ENCODE measurements at regions not wholly inside any gene's neighbourhood (a gene's known extent, or its start where the extent isn't known, plus 50 kb on each side); places are given as distances from the start of the nearest gene placed in this dataset.

DNA sequence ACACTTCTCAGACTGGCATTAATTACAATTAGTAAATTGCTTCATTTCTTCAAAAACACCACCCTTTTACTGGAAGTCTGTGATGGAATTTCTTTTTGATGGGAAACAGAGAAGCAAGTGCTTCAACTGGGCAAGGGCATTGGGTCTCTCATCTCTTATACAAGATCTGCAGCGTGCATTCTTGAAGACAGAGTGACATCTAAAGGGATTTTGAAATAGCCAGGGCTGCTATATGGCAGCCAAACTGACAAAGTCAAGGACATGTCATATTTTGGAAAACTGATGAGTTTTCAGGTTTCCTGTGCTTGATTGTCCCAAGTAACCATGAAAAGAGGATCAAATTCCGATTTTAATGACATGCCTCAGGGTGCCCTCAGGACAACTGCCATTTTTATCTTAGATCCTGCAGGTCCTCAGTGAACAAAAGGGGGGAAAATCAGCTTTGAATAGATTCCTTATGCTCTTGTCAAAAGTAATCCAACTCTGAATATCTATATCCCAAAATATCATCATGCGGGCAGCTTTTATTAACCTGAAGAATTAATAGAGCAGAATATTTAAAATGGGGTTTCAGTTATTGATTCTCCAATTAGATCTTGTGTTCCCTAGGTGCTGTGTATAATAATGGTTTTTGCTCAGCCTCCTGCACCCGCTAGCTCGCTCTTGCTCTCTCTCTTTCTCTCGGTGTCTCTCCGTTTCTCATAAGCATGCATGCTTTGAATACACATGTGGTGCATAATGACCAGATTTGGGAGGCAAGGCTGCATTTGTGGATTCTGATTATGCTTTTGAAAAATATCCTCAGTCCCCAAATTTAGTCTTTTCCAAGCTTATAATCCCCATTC lies 221.8 kb downstream of the TTLL7 start:
- Histone ChIP-seq H3K9me3 (ENCODE audit: control insufficient read depth in 2 of 2, insufficient read depth in 1 of 2, low read depth in 1 of 2, low read length in 1 of 2) (no peaks in the 10 kb centered on the region), H3K4me3 (ENCODE audit: low read depth in 1 of 2, low read length in 2 of 2) (no peak overlapping the region), H3K27ac (ENCODE audit: low read depth in 2 of 2, low read length in 1 of 2) (no peak overlapping the region), H3K36me3 (ENCODE audit: control insufficient read depth in 2 of 2, insufficient read depth in 2 of 2, low read length in 1 of 2) (no peaks in the 10 kb centered on the region), H3K4me1 (ENCODE audit: control insufficient read depth in 2 of 2, insufficient read depth in 2 of 2, low read length in 1 of 2) (no peaks in the 10 kb centered on the region), H3K27me3 (ENCODE audit: control insufficient read depth in 1 of 2, insufficient read depth in 2 of 2, low read length in 2 of 2) (no peaks in the 10 kb centered on the region)
- 91 to 96% methylated on average over 7 of the region's 7 CpGs for WGBS, 2 donors

DNA sequence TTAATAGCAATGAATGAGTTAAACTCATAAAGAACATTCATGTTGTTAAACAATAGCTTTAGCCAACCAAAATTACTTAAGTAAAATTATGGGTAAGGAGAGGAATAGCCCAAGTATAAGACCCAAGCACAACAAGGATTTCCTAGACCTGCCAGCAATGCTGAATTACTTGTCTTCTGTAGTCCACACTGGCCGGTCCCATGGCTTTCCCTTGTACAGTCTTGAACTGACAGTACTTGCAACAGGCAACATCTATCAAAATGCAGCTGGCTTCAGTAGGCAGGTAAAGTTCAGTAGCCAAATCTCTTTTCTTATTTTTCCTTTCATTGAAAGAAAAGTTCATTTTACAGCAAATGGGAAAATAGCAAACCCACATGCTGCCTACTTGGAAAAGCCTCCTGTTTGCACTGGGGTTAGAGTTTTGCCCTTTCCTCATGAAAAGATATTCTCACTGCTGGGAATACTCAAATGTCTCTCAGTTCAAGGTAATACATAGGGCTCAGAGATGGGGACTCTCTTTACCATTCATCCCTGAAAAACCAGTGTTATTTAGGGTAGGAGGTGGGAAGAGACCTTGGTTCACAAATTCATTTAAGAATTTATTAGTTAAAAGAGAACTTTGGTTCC lies 222.8 kb downstream of the TTLL7 start:
- H3K27me3 ChIP-seq (ENCODE audit: control insufficient read depth in 1 of 2, insufficient read depth in 2 of 2, low read length in 2 of 2) = no peaks in the 10 kb centered on the region
- no peaks in the 10 kb centered on the region for H3K36me3 ChIP-seq (ENCODE audit: control insufficient read depth in 2 of 2, insufficient read depth in 2 of 2, low read length in 1 of 2)
- no peaks in the 10 kb centered on the region for H3K9me3 ChIP-seq (ENCODE audit: control insufficient read depth in 2 of 2, insufficient read depth in 1 of 2, low read depth in 1 of 2, low read length in 1 of 2)
- no peaks in the 10 kb centered on the region for H3K4me1 ChIP-seq (ENCODE audit: control insufficient read depth in 2 of 2, insufficient read depth in 2 of 2, low read length in 1 of 2)
- 90 to 94% methylated on average over 1 of the region's 1 CpG for WGBS, 2 donors
- H3K27ac ChIP-seq (ENCODE audit: low read depth in 2 of 2, low read length in 1 of 2) = no peak overlapping the region
- no peak overlapping the region for H3K4me3 ChIP-seq (ENCODE audit: low read depth in 1 of 2, low read length in 2 of 2)

DNA sequence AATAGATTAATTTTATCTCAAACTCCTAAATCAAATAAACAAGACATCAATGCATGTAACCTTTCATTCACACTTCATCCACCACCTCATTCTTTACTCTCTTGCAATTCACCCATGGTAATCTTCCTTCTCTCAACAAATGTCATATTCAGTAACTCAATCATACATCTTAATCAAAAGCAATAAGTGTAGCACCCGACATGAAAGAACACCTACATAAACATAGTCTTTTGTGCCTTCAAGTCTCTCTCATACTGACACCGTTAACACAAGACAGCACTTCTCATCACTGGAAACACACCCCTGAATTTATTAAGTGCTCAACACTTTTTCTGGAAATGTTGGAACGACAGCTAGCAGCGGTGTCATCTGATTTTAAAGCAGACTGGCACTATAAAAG lies 225.9 kb downstream of the TTLL7 start:
- Histone ChIP-seq H3K36me3 (ENCODE audit: control insufficient read depth in 2 of 2, insufficient read depth in 2 of 2, low read length in 1 of 2) (no peaks in the 10 kb centered on the region), H3K9me3 (ENCODE audit: control insufficient read depth in 2 of 2, insufficient read depth in 1 of 2, low read depth in 1 of 2, low read length in 1 of 2) (no peaks in the 10 kb centered on the region), H3K4me1 (ENCODE audit: control insufficient read depth in 2 of 2, insufficient read depth in 2 of 2, low read length in 1 of 2) (no peaks in the 10 kb centered on the region), H3K4me3 (ENCODE audit: low read depth in 1 of 2, low read length in 2 of 2) (no peak overlapping the region), H3K27me3 (ENCODE audit: control insufficient read depth in 1 of 2, insufficient read depth in 2 of 2, low read length in 2 of 2) (no peaks in the 10 kb centered on the region), H3K27ac (ENCODE audit: low read depth in 2 of 2, low read length in 1 of 2) (no peak overlapping the region)
- 61 to 67% methylated on average over 4 of the region's 4 CpGs for WGBS, 2 donors

DNA sequence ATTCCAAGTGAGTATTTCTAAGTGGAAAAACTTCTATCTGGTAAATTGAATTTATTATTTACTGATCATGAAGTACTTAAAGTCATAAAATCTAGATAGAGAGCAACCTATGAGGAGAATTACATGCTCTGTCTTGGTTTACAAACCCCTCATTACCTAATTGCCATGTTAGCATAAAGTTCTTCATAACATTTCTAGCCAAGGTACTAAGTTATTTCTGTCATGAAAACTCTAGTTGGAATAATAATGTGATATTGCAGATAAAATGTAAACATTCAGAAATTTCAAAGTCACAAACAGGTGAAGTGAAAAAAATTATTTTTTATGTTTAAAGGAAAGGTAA lies 228.6 kb downstream of the TTLL7 start:
- no peaks in the 10 kb centered on the region for H3K36me3 ChIP-seq (ENCODE audit: control insufficient read depth in 2 of 2, insufficient read depth in 2 of 2, low read length in 1 of 2)
- H3K4me3 ChIP-seq (ENCODE audit: low read depth in 1 of 2, low read length in 2 of 2) = no peak overlapping the region
- H3K27me3 ChIP-seq (ENCODE audit: control insufficient read depth in 1 of 2, insufficient read depth in 2 of 2, low read length in 2 of 2) = no peaks in the 10 kb centered on the region
- H3K27ac ChIP-seq (ENCODE audit: low read depth in 2 of 2, low read length in 1 of 2) = no peak overlapping the region
- no peaks in the 10 kb centered on the region for H3K9me3 ChIP-seq (ENCODE audit: control insufficient read depth in 2 of 2, insufficient read depth in 1 of 2, low read depth in 1 of 2, low read length in 1 of 2)
- no peaks in the 10 kb centered on the region for H3K4me1 ChIP-seq (ENCODE audit: control insufficient read depth in 2 of 2, insufficient read depth in 2 of 2, low read length in 1 of 2)

DNA sequence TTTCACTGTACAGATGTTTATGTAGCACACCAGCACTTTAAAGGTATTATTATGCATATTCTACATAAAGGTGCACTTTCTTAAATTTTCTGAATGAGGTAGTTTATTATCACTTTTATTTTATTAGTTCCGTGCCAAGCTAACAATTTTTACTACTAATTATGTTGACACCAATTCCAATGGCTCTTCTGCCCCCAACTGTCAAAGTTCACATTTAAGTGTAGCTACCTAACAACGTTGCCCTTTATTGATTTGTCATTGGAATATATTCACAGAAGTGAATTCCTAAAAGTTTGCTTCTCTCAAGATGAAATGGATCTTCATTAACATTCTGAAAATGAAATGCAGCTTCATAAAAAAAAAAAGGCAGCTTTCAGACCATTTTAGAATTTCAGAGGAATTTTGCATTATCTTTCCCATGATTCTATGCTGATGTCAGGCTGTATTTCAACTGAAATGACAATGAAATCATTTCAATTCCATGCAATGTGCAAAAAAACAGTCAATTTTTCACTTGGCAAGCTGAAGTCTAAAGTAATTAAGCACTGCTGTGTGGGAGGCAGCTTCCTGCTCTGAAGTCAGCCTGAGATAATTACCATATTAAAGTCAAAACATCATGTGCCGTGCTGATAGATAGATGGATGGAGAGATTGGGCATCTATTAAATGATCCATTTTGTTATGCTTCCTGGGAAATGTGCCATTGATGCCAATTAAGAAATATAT lies 229.2 kb downstream of the TTLL7 start:
- no peaks in the 10 kb centered on the region for H3K4me1 ChIP-seq (ENCODE audit: control insufficient read depth in 2 of 2, insufficient read depth in 2 of 2, low read length in 1 of 2)
- H3K4me3 ChIP-seq (ENCODE audit: low read depth in 1 of 2, low read length in 2 of 2) = no peak overlapping the region
- H3K27ac ChIP-seq (ENCODE audit: low read depth in 2 of 2, low read length in 1 of 2) = no peak overlapping the region
- no peaks in the 10 kb centered on the region for H3K27me3 ChIP-seq (ENCODE audit: control insufficient read depth in 1 of 2, insufficient read depth in 2 of 2, low read length in 2 of 2)
- H3K9me3 ChIP-seq (ENCODE audit: control insufficient read depth in 2 of 2, insufficient read depth in 1 of 2, low read depth in 1 of 2, low read length in 1 of 2) = no peaks in the 10 kb centered on the region
- WGBS, 2 donors = 51 to 56% methylated on average over 3 of the region's 3 CpGs
- H3K36me3 ChIP-seq (ENCODE audit: control insufficient read depth in 2 of 2, insufficient read depth in 2 of 2, low read length in 1 of 2) = no peaks in the 10 kb centered on the region

DNA sequence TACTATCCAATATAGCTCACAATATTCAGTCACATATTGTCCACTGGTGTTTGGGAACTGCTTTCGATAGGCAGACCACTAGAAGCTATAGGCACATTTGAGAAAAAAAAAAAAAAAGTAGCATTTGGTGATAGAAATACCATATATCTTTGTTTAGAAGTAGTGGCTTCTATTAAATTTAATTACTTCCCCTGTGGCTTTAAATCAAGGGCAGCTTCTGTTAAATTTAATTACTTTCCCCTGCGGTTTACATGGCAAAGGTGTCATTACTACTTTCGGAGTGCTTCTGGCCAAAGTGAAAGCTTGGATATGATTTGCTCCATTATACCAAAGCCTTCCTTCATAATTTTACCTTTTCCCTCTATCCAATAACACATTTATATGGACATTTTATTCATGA lies 229.9 kb downstream of the TTLL7 start:
- H3K36me3 ChIP-seq (ENCODE audit: control insufficient read depth in 2 of 2, insufficient read depth in 2 of 2, low read length in 1 of 2) = no peaks in the 10 kb centered on the region

DNA sequence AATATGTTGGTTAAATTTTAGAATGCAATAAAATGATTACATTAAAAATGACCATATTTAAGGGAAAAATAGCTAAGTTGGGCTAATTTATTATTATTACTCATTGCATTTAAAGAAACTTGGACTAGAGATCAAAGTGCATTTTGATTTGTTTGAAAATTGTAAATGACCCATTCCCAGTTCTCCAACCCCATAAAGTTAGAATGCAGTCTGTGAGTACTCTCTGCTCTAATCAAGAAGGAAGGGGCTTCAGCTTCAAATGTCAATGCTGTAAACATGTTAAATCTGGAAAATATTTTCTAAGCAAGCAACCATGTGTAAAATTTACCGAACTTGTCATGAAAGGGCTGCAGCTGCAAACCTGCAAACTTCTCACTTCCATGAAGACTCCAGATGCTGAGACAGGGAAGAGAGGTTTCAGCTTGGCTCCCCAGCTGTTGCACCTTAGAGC lies 232.7 kb downstream of the TTLL7 start:
- H3K9me3 ChIP-seq (ENCODE audit: control insufficient read depth in 2 of 2, insufficient read depth in 1 of 2, low read depth in 1 of 2, low read length in 1 of 2) = no peaks in the 10 kb centered on the region
- H3K27ac ChIP-seq (ENCODE audit: low read depth in 2 of 2, low read length in 1 of 2) = no peak overlapping the region
- no peak overlapping the region for H3K4me3 ChIP-seq (ENCODE audit: low read depth in 1 of 2, low read length in 2 of 2)
- WGBS, 2 donors = 56 to 72% methylated on average over 1 of the region's 1 CpG
- H3K4me1 ChIP-seq (ENCODE audit: control insufficient read depth in 2 of 2, insufficient read depth in 2 of 2, low read length in 1 of 2) = no peaks in the 10 kb centered on the region
- no peaks in the 10 kb centered on the region for H3K36me3 ChIP-seq (ENCODE audit: control insufficient read depth in 2 of 2, insufficient read depth in 2 of 2, low read length in 1 of 2)
- no peaks in the 10 kb centered on the region for H3K27me3 ChIP-seq (ENCODE audit: control insufficient read depth in 1 of 2, insufficient read depth in 2 of 2, low read length in 2 of 2)

More for the DNA sequence above, 229.9 kb downstream of the TTLL7 start:
- no peaks in the 10 kb centered on the region for H3K27me3 ChIP-seq (ENCODE audit: control insufficient read depth in 1 of 2, insufficient read depth in 2 of 2, low read length in 2 of 2)
- no peak overlapping the region for H3K27ac ChIP-seq (ENCODE audit: low read depth in 2 of 2, low read length in 1 of 2)
- no peak overlapping the region for H3K4me3 ChIP-seq (ENCODE audit: low read depth in 1 of 2, low read length in 2 of 2)
- no peaks in the 10 kb centered on the region for H3K4me1 ChIP-seq (ENCODE audit: control insufficient read depth in 2 of 2, insufficient read depth in 2 of 2, low read length in 1 of 2)
- WGBS, 2 donors = 74 to 83% methylated on average over 3 of the region's 3 CpGs
- no peaks in the 10 kb centered on the region for H3K9me3 ChIP-seq (ENCODE audit: control insufficient read depth in 2 of 2, insufficient read depth in 1 of 2, low read depth in 1 of 2, low read length in 1 of 2)

DNA sequence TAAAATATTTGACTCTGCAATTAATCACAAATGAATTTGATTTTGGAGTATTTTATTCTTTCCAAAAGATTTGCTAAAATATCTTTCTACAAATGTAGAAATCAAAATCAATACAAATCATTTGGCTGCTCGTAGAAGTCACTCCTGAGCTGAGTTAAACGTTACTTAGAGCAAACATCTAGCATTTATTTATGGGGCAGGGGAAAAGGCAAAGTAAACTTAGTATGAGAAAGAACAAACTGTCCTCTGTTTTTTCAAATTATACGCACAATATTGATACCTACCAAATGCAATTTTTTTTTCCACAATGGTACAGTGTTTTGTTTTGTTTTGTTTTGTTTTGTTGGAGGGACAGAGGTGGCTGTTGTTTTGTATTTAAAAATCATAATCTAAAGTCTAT lies 233.8 kb downstream of the TTLL7 start:
- Histone ChIP-seq H3K4me3 (ENCODE audit: low read depth in 1 of 2, low read length in 2 of 2) (no peak overlapping the region), H3K27me3 (ENCODE audit: control insufficient read depth in 1 of 2, insufficient read depth in 2 of 2, low read length in 2 of 2) (no peaks in the 10 kb centered on the region), H3K36me3 (ENCODE audit: control insufficient read depth in 2 of 2, insufficient read depth in 2 of 2, low read length in 1 of 2) (no peaks in the 10 kb centered on the region), H3K9me3 (ENCODE audit: control insufficient read depth in 2 of 2, insufficient read depth in 1 of 2, low read depth in 1 of 2, low read length in 1 of 2) (no peaks in the 10 kb centered on the region), H3K4me1 (ENCODE audit: control insufficient read depth in 2 of 2, insufficient read depth in 2 of 2, low read length in 1 of 2) (no peaks in the 10 kb centered on the region), H3K27ac (ENCODE audit: low read depth in 2 of 2, low read length in 1 of 2) (no peak overlapping the region)
- 64 to 85% methylated on average over 3 of the region's 3 CpGs for WGBS, 2 donors

DNA sequence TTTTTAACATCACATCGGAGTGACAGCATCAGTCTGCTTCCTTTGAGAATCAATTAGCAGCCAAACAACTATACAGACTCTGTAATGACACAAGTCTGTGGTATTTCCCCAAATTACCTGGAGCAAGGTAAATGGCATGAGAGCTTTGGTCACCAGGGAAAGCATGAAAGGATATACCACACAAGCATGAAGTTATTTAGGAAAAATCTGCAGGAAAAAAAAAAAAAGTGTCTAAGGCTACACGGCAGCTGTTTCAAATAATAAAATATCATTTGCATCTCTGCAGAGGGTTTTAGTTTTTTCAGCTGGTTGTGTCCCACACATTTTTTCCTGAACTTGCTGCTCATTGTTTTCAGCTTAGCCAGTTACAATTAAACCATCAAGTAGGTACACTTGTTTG lies 234.7 kb downstream of the TTLL7 start:
- Histone ChIP-seq H3K4me3 (ENCODE audit: low read depth in 1 of 2, low read length in 2 of 2) (no peak overlapping the region), H3K27me3 (ENCODE audit: control insufficient read depth in 1 of 2, insufficient read depth in 2 of 2, low read length in 2 of 2) (no peaks in the 10 kb centered on the region), H3K27ac (ENCODE audit: low read depth in 2 of 2, low read length in 1 of 2) (no peak overlapping the region), H3K36me3 (ENCODE audit: control insufficient read depth in 2 of 2, insufficient read depth in 2 of 2, low read length in 1 of 2) (no peaks in the 10 kb centered on the region), H3K9me3 (ENCODE audit: control insufficient read depth in 2 of 2, insufficient read depth in 1 of 2, low read depth in 1 of 2, low read length in 1 of 2) (no peaks in the 10 kb centered on the region), H3K4me1 (ENCODE audit: control insufficient read depth in 2 of 2, insufficient read depth in 2 of 2, low read length in 1 of 2) (no peaks in the 10 kb centered on the region)
- WGBS, 2 donors = 73 to 83% methylated on average over 2 of the region's 2 CpGs

Data from esophagus (tissue), 2 donors.